K562 (cell line): ENCODE measurements at regions not wholly inside any gene's neighbourhood (a gene's known extent, or its start where the extent isn't known, plus 50 kb on each side); places are given as distances from the start of the nearest gene placed in this dataset.

Experiments used
- ATAC-seq: fragments of 200-7000 bp; cut with Tn5 transposase; 3 replicates; pipeline ENCODE4 v1.9.1; 2020; ENCODE audit warnings: moderate library complexity
- BruUV-seq: library from RNA; stranded (reverse); fragments of 400-500 nt; replicated peaks from 2 replicates; lab custom pipeline; 2021; lab: Mats Ljungman, UMichigan
- CTCF ChIA-PET: fragments of 300-600 bp; formaldehyde crosslinking; extraction: SDS; loops from one replicate; lab custom pipeline; 2021; ENCODE audit warnings: low intra/inter-chr PET ratio; lab: Yijun Ruan, JAX
- POLR2A ChIA-PET: fragments of 300-600, 350-650 bp; sonication (Branson Sonifier 250); formaldehyde crosslinking; extraction: SDS; loops from one replicate; lab custom pipeline; 2021; ENCODE audit warnings: antibody characterized with exemption, inconsistent platforms; lab: Yijun Ruan, JAX
- DNase-seq, 4 experiments: peaks; one replicate each; pipeline versions ENCODE4 v3.0.0 to v3.0.0-alpha.2; 2011 to 2018; ENCODE audit warnings: low spot score in 3 of 4, mixed read lengths in 3 of 4; ENCODE audit errors: extremely low read depth in 1 of 4
- FAIRE-seq: peaks from 2 replicates; lab custom pipeline; 2011; peaks lifted over from hg19 to GRCh38; lab: Jason Lieb, UNC
- H2AFZ ChIP-seq: 2 replicates; pipeline ENCODE4 v1.6.0; 2011; ENCODE audit warnings: low read depth, low read length, control low read depth, inconsistent platforms
- H3K27ac ChIP-seq: fragments of 200-600 bp; 3 replicates; pipeline ENCODE4 v1.8.0; 2011; ENCODE audit warnings: low read depth, mild to moderate bottlenecking, control low read depth, inconsistent platforms, low read length, moderate library complexity, mixed read lengths; ENCODE audit errors: extremely low read depth
- H3K27me3 ChIP-seq, 2 experiments: fragments of 300-600 bp in 1 of 2; 2 replicates in 1 of 2; 3 replicates in 1 of 2; pipeline versions ENCODE4 v1.6.0 to v1.8.0; 2011; ENCODE audit warnings: inconsistent platforms in 2 of 2, low read length in 2 of 2, mild to moderate bottlenecking in 1 of 2, mixed read lengths in 1 of 2, moderate library complexity in 1 of 2; ENCODE audit not compliant: control insufficient read depth in 2 of 2, insufficient read depth in 2 of 2
- H3K36me3 ChIP-seq: fragments of 300-600 bp; 3 replicates; pipeline ENCODE4 v1.8.0; 2011; ENCODE audit warnings: mild to moderate bottlenecking, low read length, inconsistent platforms; ENCODE audit not compliant: control insufficient read depth, insufficient read depth
- H3K4me1 ChIP-seq, 2 experiments: fragments of 200-600 bp in 1 of 2; replicated peaks in 1 of 2; 2 replicates in 1 of 2; 3 replicates in 1 of 2; pipeline versions ENCODE4 v1.5.1 to v1.8.0; 2011; ENCODE audit warnings: inconsistent platforms in 2 of 2, low read length in 2 of 2, mild to moderate bottlenecking in 1 of 2, mixed read lengths in 1 of 2, moderate library complexity in 1 of 2; ENCODE audit not compliant: control insufficient read depth in 2 of 2, insufficient read depth in 2 of 2
- H3K4me2 ChIP-seq: 2 replicates; pipeline ENCODE4 v1.6.1; 2011; ENCODE audit warnings: low read length, control low read depth, inconsistent platforms, mixed read lengths; ENCODE audit not compliant: insufficient read depth
- H3K4me3 ChIP-seq: fragments of 200-600 bp; sonication (generic), shearing (Covaris generic); 2 replicates; pipeline ENCODE4 v1.5.1; 2016; ENCODE audit warnings: control low read depth, inconsistent platforms
- H3K79me2 ChIP-seq: fragments of 200-600 bp; 3 replicates; pipeline ENCODE4 v1.8.0; 2011; ENCODE audit warnings: low read length, inconsistent platforms; ENCODE audit not compliant: control insufficient read depth, insufficient read depth
- H3K9ac ChIP-seq, 2 experiments: 2 replicates each; pipeline versions ENCODE4 v1.6.0 to v1.6.1; 2011; ENCODE audit warnings: low read depth in 2 of 2, low read length in 2 of 2, control low read depth in 1 of 2, inconsistent platforms in 1 of 2, mild to moderate bottlenecking in 1 of 2, mixed read lengths in 1 of 2; ENCODE audit not compliant: insufficient read depth in 1 of 2
- H3K9me1 ChIP-seq: one replicate; pipeline ENCODE4 v1.6.0; 2011; ENCODE audit warnings: inconsistent platforms, mild to moderate bottlenecking, low read length, moderate library complexity; ENCODE audit not compliant: control insufficient read depth, insufficient read depth
- H3K9me3 ChIP-seq: replicated peaks from 2 replicates; pipeline ENCODE4 v1.5.1; 2011; ENCODE audit warnings: low read depth, low read length, inconsistent platforms; ENCODE audit not compliant: control insufficient read depth, insufficient read depth
- H4K20me1 ChIP-seq: replicated peaks from 2 replicates; pipeline ENCODE4 v1.6.1; 2011; ENCODE audit warnings: low read length, inconsistent platforms, mixed read lengths; ENCODE audit not compliant: control insufficient read depth, insufficient read depth
- ADNP ChIP-seq: fragments of 200-800 bp; sonication (Bioruptor generic); IDR thresholded peaks from 2 replicates; pipeline ENCODE4 v1.6.1; 2016; ENCODE audit warnings: missing genetic modification characterization, missing compliant biosample characterization
- C11orf30 ChIP-seq: fragments of 450-650 bp; IDR thresholded peaks from 2 replicates; pipeline ENCODE4 v1.6.1; 2016; ENCODE audit warnings: low read depth, mild to moderate bottlenecking
- E2F1 ChIP-seq: sonication (generic); formaldehyde crosslinking; IDR thresholded peaks from 2 replicates; pipeline ENCODE4 v1.8.1; 2023; ENCODE audit warnings: mild to moderate bottlenecking, missing genetic modification reagents, moderate library complexity
- HMG20B ChIP-seq: fragments of 250-450 bp; sonication (Bioruptor Pico); IDR thresholded peaks from 2 replicates; pipeline ENCODE4 v1.5.0; 2021; ENCODE audit warnings: mild to moderate bottlenecking
- JUND ChIP-seq, 2 experiments: IDR thresholded peaks; 2 replicates in 1 of 2; 3 replicates in 1 of 2; pipeline ENCODE4 v1.6.1; 2011; ENCODE audit warnings: borderline replicate concordance in 2 of 2, low read depth in 2 of 2, low read length in 2 of 2, improper control_type of control experiment in 1 of 2, missing biosample characterization in 1 of 2, missing genetic modification characterization in 1 of 2, missing genetic modification reagents in 1 of 2
- MYBL2 ChIP-seq, 2 experiments: fragments of 450-650 bp in 1 of 2; sonication (generic) in 1 of 2; formaldehyde crosslinking in 1 of 2; IDR thresholded peaks; 2 replicates each; pipeline versions ENCODE4 v1.6.1 to v1.8.1; 2017 to 2022; ENCODE audit warnings: borderline replicate concordance in 1 of 2, inconsistent platforms in 1 of 2, low read depth in 1 of 2, mild to moderate bottlenecking in 1 of 2, missing genetic modification reagents in 1 of 2, moderate library complexity in 1 of 2
- NR3C1 ChIP-seq: sonication (generic); formaldehyde crosslinking; IDR thresholded peaks from 2 replicates; pipeline ENCODE4 v1.8.1; 2022; ENCODE audit warnings: missing genetic modification reagents
- PYGO2 ChIP-seq: fragments of 450-650 bp; IDR thresholded peaks from 2 replicates; pipeline ENCODE4 v1.6.1; 2016; ENCODE audit warnings: mild to moderate bottlenecking, missing genetic modification characterization, moderate library complexity, missing compliant biosample characterization
- RBM17 ChIP-seq: fragments of 200-400 bp; formaldehyde crosslinking; IDR thresholded peaks from 2 replicates; pipeline ENCODE4 v1.6.1; 2017; ENCODE audit warnings: low read depth, mild to moderate bottlenecking, low read length, borderline replicate concordance
- SRSF1 ChIP-seq: fragments of 200-400 bp; formaldehyde crosslinking; IDR thresholded peaks from 2 replicates; pipeline ENCODE4 v1.6.1; 2017; ENCODE audit warnings: mild to moderate bottlenecking, low read depth, low read length, moderate library complexity
- ZBTB49 ChIP-seq: sonication (generic); formaldehyde crosslinking; IDR thresholded peaks from 2 replicates; pipeline ENCODE4 v1.8.0; 2022; ENCODE audit warnings: missing genetic modification reagents, mild to moderate bottlenecking, borderline replicate concordance
- WGBS: fragments of 100-300 bp; shearing (Covaris generic); methylation state at CpG from one replicate; pipeline ENCODE4 v1.1.6; 2016; ENCODE audit warnings: low coverage, mixed read lengths; ENCODE audit not compliant: insufficient coverage; ENCODE audit errors: missing lambda C conversion rate; 5-methylcytosine and 5-hydroxymethylcytosine counted together
- in situ Hi-C: fragments of 300-500 bp; cut with MboI; formaldehyde crosslinking; loops from 4 replicates; pipeline ENCODE4 v1.15.0; 2018; ENCODE audit warnings: inconsistent platforms, mixed read lengths
- intact Hi-C: fragments of 100-400 bp; cut with micrococcal nuclease; formaldehyde crosslinking; loops from 2 replicates; pipeline ENCODE4 v1.14.2; 2022
- TF ChIP-seq, protein P1 (sequence below): sonication (generic); IDR thresholded peaks from 2 replicates; pipeline ENCODE4 v1.6.1; 2016

DNA sequence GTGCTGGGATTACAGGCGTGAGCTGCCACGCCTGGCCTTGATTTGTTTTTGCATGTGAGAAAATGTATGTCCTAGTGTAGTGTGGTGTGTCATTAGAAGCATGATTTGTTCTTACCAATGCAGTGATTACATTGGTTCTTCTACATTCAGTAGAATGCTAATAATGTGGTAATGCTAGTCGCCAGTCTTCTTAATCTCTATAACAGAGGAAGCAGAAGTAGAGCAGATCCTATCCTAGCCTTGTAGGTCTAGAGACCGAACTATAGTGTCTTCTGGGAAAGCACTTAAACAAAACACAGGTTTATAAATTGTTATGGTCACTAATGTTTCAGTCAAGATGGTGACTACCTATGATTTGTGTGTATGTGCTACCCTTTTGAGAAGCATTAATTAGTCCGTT, 197.5 kb upstream of the DMRT1 start (continued):
- TF ChIP-seq ZBTB49 (CRISPR knock-in tag) (no peak), HMG20B (CRISPR knock-in tag) (no peak)

- H4K20me1 ChIP-seq, result no peaks in the 10 kb centered on the region
- no peak for ATAC-seq
- H2AFZ ChIP-seq, result no peak overlapping the region
- H3K4me3 ChIP-seq, result no peak overlapping the region
- FAIRE-seq, result no peak
- no peaks in the 10 kb centered on the region; a peak in 1 of 5 replicates for H3K27me3 ChIP-seq
- H3K4me2 ChIP-seq, result no peak overlapping the region
- DNase-seq, result no peak
- 0% methylated on average over 4 of the region's 4 CpGs for WGBS
- no peaks in the 10 kb centered on the region for H3K36me3 ChIP-seq
- no peaks in the 10 kb centered on the region for H3K9me1 ChIP-seq
- no peaks in the 10 kb centered on the region for H3K9me3 ChIP-seq
- intact Hi-C loops, result no loop called here
- no peaks in the 10 kb centered on the region for H3K4me1 ChIP-seq
- in situ Hi-C loops, result no loop called here
- no peaks in the 10 kb centered on the region for H3K79me2 ChIP-seq
- no peak overlapping the region for H3K27ac ChIP-seq
- CTCF ChIA-PET, result no interaction called here
- BruUV-seq, result no TSS peak
- no peak overlapping the region for H3K9ac ChIP-seq
- POLR2A ChIA-PET, result no interaction called here
- TF ChIP-seq C11orf30 (no peak), MYBL2 (IDR thresholded peaks at IDR 0.05; ENCODE audit: low read depth) (no peak), MYBL2 (CRISPR knock-in tag; IDR thresholded peaks at IDR 0.05; ENCODE audit: borderline replicate concordance) (no peak), E2F1 (CRISPR knock-in tag) (no peak), JUND (IDR thresholded peaks at IDR 0.05; ENCODE audit: borderline replicate concordance, low read depth, low read length) (no peak), JUND (tag; IDR thresholded peaks at IDR 0.05; ENCODE audit: borderline replicate concordance, low read depth, low read length) (no peak), ADNP (tag) (no peak), NR3C1 (no peak), SRSF1 (no peak), PYGO2 (tag) (no peak), RBM17 (no peak)
- TF ChIP-seq, protein P1, sequence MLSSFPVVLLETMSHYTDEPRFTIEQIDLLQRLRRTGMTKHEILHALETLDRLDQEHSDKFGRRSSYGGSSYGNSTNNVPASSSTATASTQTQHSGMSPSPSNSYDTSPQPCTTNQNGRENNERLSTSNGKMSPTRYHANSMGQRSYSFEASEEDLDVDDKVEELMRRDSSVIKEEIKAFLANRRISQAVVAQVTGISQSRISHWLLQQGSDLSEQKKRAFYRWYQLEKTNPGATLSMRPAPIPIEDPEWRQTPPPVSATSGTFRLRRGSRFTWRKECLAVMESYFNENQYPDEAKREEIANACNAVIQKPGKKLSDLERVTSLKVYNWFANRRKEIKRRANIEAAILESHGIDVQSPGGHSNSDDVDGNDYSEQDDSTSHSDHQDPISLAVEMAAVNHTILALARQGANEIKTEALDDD, result no peak
Measured at GRCh38 chr9:647522-647921, 194.0 kb upstream of the DMRT1 start.
